ENCODE measurements at regions not wholly inside any gene's neighbourhood (a gene's known extent, or its start where the extent isn't known, plus 50 kb on each side); places are given as distances from the start of the nearest gene placed in this dataset.

- no peak for TF ChIP-seq ATF2 (IDR thresholded peaks at IDR 0.05; ENCODE audit: low read length)
- TF ChIP-seq CEBPB (IDR thresholded peaks at IDR 0.05; ENCODE audit: low read depth, low read length) = no peak
- no peak for TF ChIP-seq MAX (IDR thresholded peaks at IDR 0.05)
- no peak for TF ChIP-seq CTCF (IDR thresholded peaks at IDR 0.05; ENCODE audit: control extremely low read depth in 1 of 3, insufficient read depth in 1 of 3, low read depth in 1 of 3, low read length in 3 of 3)
- no peak for TF ChIP-seq POLR2AphosphoS5 (IDR thresholded peaks at IDR 0.05; ENCODE audit: low read depth, low read length)
- no peak for TF ChIP-seq TCF12 (IDR thresholded peaks at IDR 0.05; ENCODE audit: low read depth, low read length)
These were observed 390.7 kb downstream of the LRATD1 start for GRCh38 chr2:15023221-15023620.
